ENCODE measurements at regions not wholly inside any gene's neighbourhood (a gene's known extent, or its start where the extent isn't known, plus 50 kb on each side); places are given as distances from the start of the nearest gene placed in this dataset.

DNA sequence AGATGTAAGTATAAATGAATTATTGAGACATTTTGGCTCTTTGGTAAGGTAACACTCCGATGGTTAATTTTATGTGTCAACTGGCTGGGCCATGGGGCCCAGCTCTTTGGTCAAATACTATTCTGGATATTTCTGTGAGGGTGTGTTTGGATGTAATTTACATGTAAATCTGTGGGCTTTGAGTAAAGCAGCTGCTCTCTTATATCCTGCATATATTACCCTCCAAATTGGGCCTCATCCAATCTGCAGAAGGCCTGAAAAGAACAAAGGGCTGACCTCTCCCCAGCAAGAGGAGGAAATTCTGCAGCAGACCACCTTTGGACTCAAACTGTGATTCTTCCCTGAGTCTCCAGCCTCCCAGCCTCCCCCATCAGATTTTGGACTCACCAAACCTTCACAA lies 464.1 kb downstream of the PLCL1 start:
- Histone ChIP-seq H3K27ac (ENCODE audit: low read length, poor library complexity, severe bottlenecking) (no peak overlapping the region), H4K8ac (ENCODE audit: low read length) (no peak overlapping the region), H2BK120ac (ENCODE audit: low read depth, low read length) (no peak overlapping the region), H3K23ac (ENCODE audit: low read length in 2 of 2) (no peak overlapping the region), H3K27me3 (ENCODE audit: control insufficient read depth in 1 of 2, insufficient read depth in 1 of 2, low read length in 2 of 2) (peaks cover 0 to 5% of the 10 kb centered on the region in 2 experiments), H3K14ac (ENCODE audit: low read length in 2 of 2) (no peak overlapping the region), H3K36me3 (ENCODE audit: control insufficient read depth in 1 of 2, insufficient read depth in 2 of 2, low read depth in 1 of 2, low read length in 2 of 2) (no peaks in the 10 kb centered on the region), H3K9ac (ENCODE audit: low read length) (no peak overlapping the region), H3K79me1 (replicated peaks; ENCODE audit: low read length, poor library complexity, severe bottlenecking) (no peaks in the 10 kb centered on the region), H3K4me2 (ENCODE audit: low read length, poor library complexity, severe bottlenecking) (no peak overlapping the region), H4K91ac (ENCODE audit: low read length) (no peak overlapping the region), H2BK15ac (ENCODE audit: low read depth, poor library complexity, severe bottlenecking) (no peak overlapping the region), H3K9me3 (ENCODE audit: control insufficient read depth, low read length) (no peaks in the 10 kb centered on the region), H3K4ac (ENCODE audit: low read depth in 1 of 2, low read length in 2 of 2) (no peak overlapping the region), H3K18ac (ENCODE audit: low read depth in 1 of 2, low read length in 2 of 2) (no peak overlapping the region), H3K4me3 (ENCODE audit: insufficient read depth in 1 of 2, low read depth in 1 of 2, low read length in 2 of 2) (no peak overlapping the region), H2AK5ac (ENCODE audit: low read length, severe bottlenecking) (no peak overlapping the region), H3K4me1 (ENCODE audit: control insufficient read depth, insufficient read depth, low read depth, low read length) (no peaks in the 10 kb centered on the region), H2BK12ac (ENCODE audit: low read length in 2 of 2) (no peak overlapping the region), H2AFZ (ENCODE audit: low read depth, low read length) (no peak overlapping the region), H2BK5ac (ENCODE audit: low read depth, low read length, poor library complexity, severe bottlenecking) (no peak overlapping the region)
- WGBS: 93% methylated on average over 1 of the region's 1 CpG
- no peak for DNase-seq

DNA sequence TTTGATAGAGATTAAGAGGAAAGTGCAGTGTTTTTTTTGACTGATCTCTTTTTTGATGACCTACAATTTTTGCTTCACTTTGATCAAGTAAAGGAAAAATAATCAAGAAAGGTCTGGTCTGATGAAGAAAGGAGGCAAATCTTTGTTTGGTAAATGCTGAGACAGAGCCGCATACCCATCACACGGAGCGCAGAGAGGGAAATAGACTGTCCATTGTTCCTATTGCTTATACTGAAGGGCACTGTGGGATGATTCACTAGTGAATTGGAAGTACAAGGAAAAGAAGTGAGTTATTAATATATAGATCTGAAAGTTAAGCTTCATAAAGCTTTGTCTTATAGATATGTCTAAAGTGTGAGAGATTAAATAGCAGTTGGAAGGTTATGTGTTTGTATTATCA lies 455.1 kb downstream of the PLCL1 start:
- WGBS: 94% methylated on average over 3 of the region's 3 CpGs
- Histone ChIP-seq H3K36me3 (ENCODE audit: control insufficient read depth in 1 of 2, insufficient read depth in 2 of 2, low read depth in 1 of 2, low read length in 2 of 2) (no peaks in the 10 kb centered on the region), H2BK12ac (ENCODE audit: low read length in 2 of 2) (no peak overlapping the region), H3K9ac (ENCODE audit: low read length) (no peak overlapping the region), H3K27ac (ENCODE audit: low read length, poor library complexity, severe bottlenecking) (no peak overlapping the region), H2BK120ac (ENCODE audit: low read depth, low read length) (no peak overlapping the region), H3K27me3 (ENCODE audit: control insufficient read depth in 1 of 2, insufficient read depth in 1 of 2, low read length in 2 of 2) (peaks cover 0 to 8% of the 10 kb centered on the region in 2 experiments), H3K9me3 (ENCODE audit: control insufficient read depth, low read length) (no peaks in the 10 kb centered on the region), H3K4me1 (ENCODE audit: control insufficient read depth, insufficient read depth, low read depth, low read length) (no peaks in the 10 kb centered on the region), H3K14ac (ENCODE audit: low read length in 2 of 2) (no peak overlapping the region), H3K4me3 (ENCODE audit: insufficient read depth in 1 of 2, low read depth in 1 of 2, low read length in 2 of 2) (no peak overlapping the region), H3K79me1 (replicated peaks; ENCODE audit: low read length, poor library complexity, severe bottlenecking) (no peaks in the 10 kb centered on the region), H2AK5ac (ENCODE audit: low read length, severe bottlenecking) (no peak overlapping the region), H3K18ac (ENCODE audit: low read depth in 1 of 2, low read length in 2 of 2) (no peak overlapping the region), H2BK15ac (ENCODE audit: low read depth, poor library complexity, severe bottlenecking) (no peak overlapping the region), H2AFZ (ENCODE audit: low read depth, low read length) (no peak overlapping the region), H3K23ac (ENCODE audit: low read length in 2 of 2) (no peak overlapping the region), H3K4me2 (ENCODE audit: low read length, poor library complexity, severe bottlenecking) (no peak overlapping the region), H2BK5ac (ENCODE audit: low read depth, low read length, poor library complexity, severe bottlenecking) (no peak overlapping the region), H3K4ac (ENCODE audit: low read depth in 1 of 2, low read length in 2 of 2) (no peak overlapping the region), H4K91ac (ENCODE audit: low read length) (no peak overlapping the region), H4K8ac (ENCODE audit: low read length) (no peak overlapping the region)
- DNase-seq: no peak

DNA sequence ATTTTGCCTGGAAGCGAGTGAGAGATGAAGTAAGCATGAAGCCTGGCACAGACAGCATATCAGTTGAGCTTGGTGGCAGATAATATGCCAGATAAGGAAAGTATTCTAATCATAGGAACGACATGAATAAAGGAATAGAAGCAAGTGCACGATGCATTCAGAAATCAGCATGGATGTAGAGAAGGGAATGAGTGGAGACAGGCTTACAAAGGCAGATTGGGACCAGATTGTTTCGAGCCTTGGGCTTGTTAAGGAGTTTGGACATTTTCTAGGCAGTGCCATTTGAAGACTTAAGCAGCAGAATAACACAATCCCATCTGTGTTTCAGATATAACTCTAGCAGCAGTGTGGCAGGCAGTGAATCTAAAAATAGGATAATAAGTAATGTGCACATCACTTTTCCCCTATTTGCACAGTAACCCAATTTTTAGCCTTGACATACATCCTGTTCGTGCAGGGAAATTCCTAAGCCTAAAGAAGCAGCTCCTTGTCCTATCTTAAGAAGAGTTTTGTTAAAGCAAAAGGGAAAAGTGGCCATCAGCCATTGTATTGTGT lies 450.2 kb downstream of the PLCL1 start:
- Histone ChIP-seq H3K4me1 (ENCODE audit: control insufficient read depth, insufficient read depth, low read depth, low read length) (no peaks in the 10 kb centered on the region), H3K27ac (ENCODE audit: low read length, poor library complexity, severe bottlenecking) (no peak overlapping the region), H3K23ac (ENCODE audit: low read length in 2 of 2) (no peak overlapping the region), H2BK5ac (ENCODE audit: low read depth, low read length, poor library complexity, severe bottlenecking) (no peak overlapping the region), H3K36me3 (ENCODE audit: control insufficient read depth in 1 of 2, insufficient read depth in 2 of 2, low read depth in 1 of 2, low read length in 2 of 2) (no peaks in the 10 kb centered on the region), H3K9ac (ENCODE audit: low read length) (no peak overlapping the region), H2BK15ac (ENCODE audit: low read depth, poor library complexity, severe bottlenecking) (no peak overlapping the region), H3K4ac (ENCODE audit: low read depth in 1 of 2, low read length in 2 of 2) (no peak overlapping the region), H3K4me2 (ENCODE audit: low read length, poor library complexity, severe bottlenecking) (no peak overlapping the region), H3K18ac (ENCODE audit: low read depth in 1 of 2, low read length in 2 of 2) (no peak overlapping the region), H3K27me3 (ENCODE audit: control insufficient read depth in 1 of 2, insufficient read depth in 1 of 2, low read length in 2 of 2) (peaks cover 0 to 6% of the 10 kb centered on the region in 2 experiments), H4K91ac (ENCODE audit: low read length) (no peak overlapping the region), H2BK120ac (ENCODE audit: low read depth, low read length) (no peak overlapping the region), H3K4me3 (ENCODE audit: insufficient read depth in 1 of 2, low read depth in 1 of 2, low read length in 2 of 2) (no peak overlapping the region), H3K9me3 (ENCODE audit: control insufficient read depth, low read length) (no peaks in the 10 kb centered on the region), H3K14ac (ENCODE audit: low read length in 2 of 2) (no peak overlapping the region), H2AFZ (ENCODE audit: low read depth, low read length) (no peak overlapping the region), H2BK12ac (ENCODE audit: low read length in 2 of 2) (no peak overlapping the region), H2AK5ac (ENCODE audit: low read length, severe bottlenecking) (no peak overlapping the region), H3K79me1 (replicated peaks; ENCODE audit: low read length, poor library complexity, severe bottlenecking) (no peaks in the 10 kb centered on the region), H4K8ac (ENCODE audit: low read length) (no peak overlapping the region)
- DNase-seq: no peak
- 80% methylated on average over 4 of the region's 5 CpGs for WGBS

DNA sequence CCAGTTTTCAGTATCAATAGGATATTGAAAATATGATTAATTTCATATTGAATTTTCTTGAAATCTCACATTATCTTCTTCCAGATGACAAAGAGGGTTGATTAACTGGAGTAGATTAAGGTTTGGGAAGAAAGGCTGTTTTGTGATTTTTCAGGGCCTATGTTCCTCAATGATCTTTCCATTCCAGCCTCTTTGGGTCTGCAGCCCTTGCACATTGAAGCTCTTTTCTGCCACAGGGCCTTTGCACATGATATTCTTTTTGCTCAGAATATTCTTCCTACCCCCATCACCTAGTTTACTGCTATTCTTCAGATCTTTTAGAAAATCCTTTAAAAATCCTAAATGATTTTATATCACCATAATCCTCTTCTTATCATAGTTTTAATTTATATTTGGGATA lies 449.6 kb downstream of the PLCL1 start:
- H2BK5ac ChIP-seq (ENCODE audit: low read depth, low read length, poor library complexity, severe bottlenecking): no peak overlapping the region
- no peak overlapping the region for H3K23ac ChIP-seq (ENCODE audit: low read length in 2 of 2)
- H2AFZ ChIP-seq (ENCODE audit: low read depth, low read length): no peak overlapping the region
- H3K14ac ChIP-seq (ENCODE audit: low read length in 2 of 2): no peak overlapping the region
- no peak overlapping the region for H2BK12ac ChIP-seq (ENCODE audit: low read length in 2 of 2)
- no peak overlapping the region for H3K27ac ChIP-seq (ENCODE audit: low read length, poor library complexity, severe bottlenecking)
- no peaks in the 10 kb centered on the region for H3K79me1 ChIP-seq (replicated peaks; ENCODE audit: low read length, poor library complexity, severe bottlenecking)
- H3K4me2 ChIP-seq (ENCODE audit: low read length, poor library complexity, severe bottlenecking): no peak overlapping the region
- H3K4me1 ChIP-seq (ENCODE audit: control insufficient read depth, insufficient read depth, low read depth, low read length): no peaks in the 10 kb centered on the region
- no peaks in the 10 kb centered on the region for H3K9me3 ChIP-seq (ENCODE audit: control insufficient read depth, low read length)
- no peak overlapping the region for H3K4me3 ChIP-seq (ENCODE audit: insufficient read depth in 1 of 2, low read depth in 1 of 2, low read length in 2 of 2)
- H3K27me3 ChIP-seq (ENCODE audit: control insufficient read depth in 1 of 2, insufficient read depth in 1 of 2, low read length in 2 of 2): peaks cover 0 to 6% of the 10 kb centered on the region in 2 experiments
- H4K91ac ChIP-seq (ENCODE audit: low read length): no peak overlapping the region
- H2AK5ac ChIP-seq (ENCODE audit: low read length, severe bottlenecking): no peak overlapping the region
- H2BK120ac ChIP-seq (ENCODE audit: low read depth, low read length): no peak overlapping the region
- no peak overlapping the region for H3K9ac ChIP-seq (ENCODE audit: low read length)
- DNase-seq: no peak
- H3K18ac ChIP-seq (ENCODE audit: low read depth in 1 of 2, low read length in 2 of 2): no peak overlapping the region
- no peak overlapping the region for H2BK15ac ChIP-seq (ENCODE audit: low read depth, poor library complexity, severe bottlenecking)
- no peaks in the 10 kb centered on the region for H3K36me3 ChIP-seq (ENCODE audit: control insufficient read depth in 1 of 2, insufficient read depth in 2 of 2, low read depth in 1 of 2, low read length in 2 of 2)
- H4K8ac ChIP-seq (ENCODE audit: low read length): no peak overlapping the region
- H3K4ac ChIP-seq (ENCODE audit: low read depth in 1 of 2, low read length in 2 of 2): no peak overlapping the region
